H1 (cell line): ENCODE measurements at regions not wholly inside any gene's neighbourhood (a gene's known extent, or its start where the extent isn't known, plus 50 kb on each side); places are given as distances from the start of the nearest gene placed in this dataset.

Source experiments
- CTCF ChIA-PET: fragments of 300-600 bp; sonication (Branson Sonifier 250); formaldehyde crosslinking; loops from one replicate; lab custom pipeline; 2021; ENCODE audit not compliant: partially characterized antibody; lab: Charles Lee
- POLR2A ChIA-PET: fragments of 300-600 bp; sonication (Branson Sonifier 250); formaldehyde crosslinking; loops from one replicate; lab custom pipeline; 2021; ENCODE audit warnings: inconsistent platforms; ENCODE audit not compliant: partially characterized antibody; lab: Charles Lee
- DNase-seq, 2 experiments: peaks; one replicate each; pipeline versions ENCODE4 v3.0.0 to v3.0.0-alpha.2; 2010 to 2022; ENCODE audit warnings: low spot score in 2 of 2, low read depth in 1 of 2, mixed read lengths in 1 of 2
- FAIRE-seq: peaks from 2 replicates; lab custom pipeline; 2011; peaks lifted over from hg19 to GRCh38; lab: Jason Lieb, UNC
- H2AFZ ChIP-seq: 2 replicates; pipeline ENCODE4 v1.8.1; 2012; ENCODE audit warnings: low read length, inconsistent platforms
- H2AK5ac ChIP-seq: 2 replicates; pipeline ENCODE4 v1.6.1; 2013; ENCODE audit warnings: low read depth, low read length
- H2BK120ac ChIP-seq: replicated peaks from 2 replicates; pipeline ENCODE3; 2013; ENCODE audit warnings: low read depth, low read length, inconsistent platforms
- H2BK12ac ChIP-seq: 2 replicates; pipeline ENCODE4 v1.6.1; 2013; ENCODE audit warnings: low read depth, low read length
- H2BK15ac ChIP-seq: 2 replicates; pipeline ENCODE4 v1.6.1; 2013; ENCODE audit warnings: low read length
- H2BK20ac ChIP-seq: 2 replicates; pipeline ENCODE4 v1.6.1; 2013; ENCODE audit warnings: low read length
- H2BK5ac ChIP-seq: 2 replicates; pipeline ENCODE4 v1.6.1; 2013; ENCODE audit warnings: low read depth, low read length
- H3K14ac ChIP-seq: 2 replicates; pipeline ENCODE4 v1.6.1; 2013; ENCODE audit warnings: inconsistent platforms; ENCODE audit not compliant: insufficient read length
- H3K18ac ChIP-seq: 2 replicates; pipeline ENCODE4 v1.6.1; 2013; ENCODE audit warnings: low read length; ENCODE audit errors: extremely low read depth
- H3K23ac ChIP-seq: 2 replicates; pipeline ENCODE4 v1.6.1; 2013; ENCODE audit warnings: inconsistent platforms; ENCODE audit not compliant: insufficient read length
- H3K23me2 ChIP-seq: 2 replicates; pipeline ENCODE4 v1.6.1; 2013; ENCODE audit warnings: low read depth, low read length
- H3K27ac ChIP-seq: 2 replicates; pipeline ENCODE4 v1.6.1; 2011; ENCODE audit warnings: low read depth, low read length, inconsistent platforms
- H3K27me3 ChIP-seq, 4 experiments: replicated peaks in 1 of 4; 1 replicate in 1 of 4; 2 replicates in 3 of 4; pipeline versions ENCODE4 v1.6.1 to v1.8.1; 2011 to 2013; ENCODE audit warnings: low read length in 3 of 4, mild to moderate bottlenecking in 3 of 4, inconsistent platforms in 2 of 4, mixed read lengths in 2 of 4, moderate library complexity in 1 of 4; ENCODE audit not compliant: control insufficient read depth in 3 of 4, insufficient read depth in 3 of 4; ENCODE audit errors: extremely low read depth in 1 of 4
- H3K36me3 ChIP-seq, 4 experiments: 2 replicates each; pipeline versions ENCODE4 v1.6.1 to v1.8.1; 2011 to 2013; ENCODE audit warnings: mild to moderate bottlenecking in 4 of 4, low read length in 3 of 4, moderate library complexity in 2 of 4, control low read depth in 1 of 4, inconsistent platforms in 1 of 4; ENCODE audit not compliant: insufficient read depth in 4 of 4, control insufficient read depth in 2 of 4
- H3K4ac ChIP-seq: replicated peaks from 2 replicates; pipeline ENCODE3; 2013; ENCODE audit warnings: low read length, low read depth, mixed read lengths, inconsistent platforms; ENCODE audit not compliant: insufficient read length
- H3K4me1 ChIP-seq, 4 experiments: replicated peaks in 1 of 4; 1 replicate in 1 of 4; 2 replicates in 3 of 4; pipeline versions ENCODE4 v1.6.1 to v1.8.1; 2011 to 2013; ENCODE audit warnings: low read length in 3 of 4, inconsistent platforms in 2 of 4, mixed read lengths in 1 of 4; ENCODE audit not compliant: insufficient read depth in 4 of 4, control insufficient read depth in 3 of 4
- H3K4me2 ChIP-seq, 2 experiments: 2 replicates each; pipeline versions ENCODE4 v1.6.1 to v1.8.1; 2011 to 2013; ENCODE audit warnings: low read depth in 2 of 2, low read length in 2 of 2, control low read depth in 1 of 2, inconsistent platforms in 1 of 2, mild to moderate bottlenecking in 1 of 2; ENCODE audit not compliant: insufficient read depth in 1 of 2
- H3K4me3 ChIP-seq, 4 experiments: fragments of 200-600, 300-600 bp in 1 of 4; sonication (generic), shearing (Covaris generic), sonication (Bioruptor Twin) in 1 of 4; 2 replicates each; pipeline versions ENCODE4 v1.5.1 to v1.8.1; 2011 to 2016; ENCODE audit warnings: low read length in 4 of 4, low read depth in 3 of 4, control low read depth in 2 of 4, inconsistent platforms in 2 of 4, mild to moderate bottlenecking in 2 of 4, mixed read lengths in 1 of 4, moderate library complexity in 1 of 4; ENCODE audit not compliant: insufficient read depth in 2 of 4; ENCODE audit errors: extremely low read depth in 1 of 4
- H3K56ac ChIP-seq: replicated peaks from 2 replicates; pipeline ENCODE3; 2013; ENCODE audit warnings: low read depth, mild to moderate bottlenecking, mixed read lengths, low read length, inconsistent platforms; ENCODE audit not compliant: insufficient read length
- H3K79me1 ChIP-seq: 2 replicates; pipeline ENCODE4 v1.6.1; 2013; ENCODE audit warnings: low read depth, low read length, control low read depth
- H3K79me2 ChIP-seq, 2 experiments: 2 replicates each; pipeline versions ENCODE4 v1.6.1 to v1.8.1; 2012 to 2013; ENCODE audit warnings: low read length in 2 of 2, mild to moderate bottlenecking in 2 of 2, inconsistent platforms in 1 of 2; ENCODE audit not compliant: insufficient read depth in 2 of 2, control insufficient read depth in 1 of 2
- H3K9ac ChIP-seq, 4 experiments: replicated peaks in 1 of 4; 1 replicate in 1 of 4; 2 replicates in 3 of 4; pipeline versions ENCODE4 v1.6.1 to v1.8.1; 2011 to 2013; ENCODE audit warnings: low read depth in 3 of 4, low read length in 3 of 4, control low read depth in 2 of 4, mild to moderate bottlenecking in 2 of 4, moderate library complexity in 2 of 4, inconsistent platforms in 1 of 4; ENCODE audit errors: extremely low read depth in 1 of 4
- H3K9me3 ChIP-seq, 2 experiments: 2 replicates each; pipeline versions ENCODE4 v1.6.1 to v1.8.1; 2012 to 2013; ENCODE audit warnings: mild to moderate bottlenecking in 2 of 2, moderate library complexity in 2 of 2, control low read depth in 1 of 2, inconsistent platforms in 1 of 2, low read depth in 1 of 2, low read length in 1 of 2, mixed read lengths in 1 of 2; ENCODE audit not compliant: insufficient read depth in 2 of 2
- H4K20me1 ChIP-seq, 2 experiments: replicated peaks in 1 of 2; 2 replicates each; pipeline versions ENCODE3 to v1.8.1; 2011 to 2013; ENCODE audit warnings: inconsistent platforms in 2 of 2, low read length in 2 of 2, mild to moderate bottlenecking in 1 of 2; ENCODE audit not compliant: insufficient read depth in 2 of 2, control insufficient read depth in 1 of 2
- H4K5ac ChIP-seq: 2 replicates; pipeline ENCODE4 v1.6.1; 2013; ENCODE audit warnings: low read length, low read depth, mixed read lengths, inconsistent platforms; ENCODE audit not compliant: insufficient read length
- H4K8ac ChIP-seq: 2 replicates; pipeline ENCODE4 v1.8.0; 2013; ENCODE audit warnings: mild to moderate bottlenecking, moderate library complexity, low read length, inconsistent platforms; ENCODE audit not compliant: insufficient read depth; ENCODE audit errors: extremely low read depth
- H4K91ac ChIP-seq: replicated peaks from 2 replicates; pipeline ENCODE3; 2013; ENCODE audit warnings: low read length, mixed read lengths, inconsistent platforms; ENCODE audit not compliant: insufficient read length
- HDAC6 ChIP-seq: IDR thresholded peaks from one replicate; pipeline ENCODE4 v1.7.1; 2012; ENCODE audit warnings: low read depth, mild to moderate bottlenecking, inconsistent platforms, low read length, moderate library complexity
- MAX ChIP-seq: IDR thresholded peaks from 2 replicates; pipeline ENCODE4 v1.6.1; 2012; ENCODE audit warnings: inconsistent platforms
- NRF1 ChIP-seq: IDR thresholded peaks from 2 replicates; pipeline ENCODE4 v1.6.1; 2011; ENCODE audit warnings: mild to moderate bottlenecking, low read depth, low read length, improper control_type of control experiment
- SP1 ChIP-seq: IDR thresholded peaks from 2 replicates; pipeline ENCODE4 v1.6.1; 2011; ENCODE audit warnings: low read depth, low read length
- TCF12 ChIP-seq: IDR thresholded peaks from 2 replicates; pipeline ENCODE4 v1.6.1; 2011; ENCODE audit warnings: low read depth, mild to moderate bottlenecking, low read length
- WGBS, 2 experiments: shearing (Covaris generic) in 1 of 2; methylation state at CpG; one replicate each; pipeline versions ENCODE4 v1.1.6 to v1.1.7; 2013 to 2015; ENCODE audit warnings: low lambda C conversion rate in 2 of 2, mixed read lengths in 2 of 2, inconsistent platforms in 1 of 2, low coverage in 1 of 2, missing lambda C conversion rate in 1 of 2; ENCODE audit not compliant: insufficient replicate concordance in 2 of 2, insufficient coverage in 1 of 2, insufficient read length in 1 of 2; ENCODE audit errors: extremely low coverage in 1 of 2, missing lambda C conversion rate in 1 of 2; 5-methylcytosine and 5-hydroxymethylcytosine counted together

DNA sequence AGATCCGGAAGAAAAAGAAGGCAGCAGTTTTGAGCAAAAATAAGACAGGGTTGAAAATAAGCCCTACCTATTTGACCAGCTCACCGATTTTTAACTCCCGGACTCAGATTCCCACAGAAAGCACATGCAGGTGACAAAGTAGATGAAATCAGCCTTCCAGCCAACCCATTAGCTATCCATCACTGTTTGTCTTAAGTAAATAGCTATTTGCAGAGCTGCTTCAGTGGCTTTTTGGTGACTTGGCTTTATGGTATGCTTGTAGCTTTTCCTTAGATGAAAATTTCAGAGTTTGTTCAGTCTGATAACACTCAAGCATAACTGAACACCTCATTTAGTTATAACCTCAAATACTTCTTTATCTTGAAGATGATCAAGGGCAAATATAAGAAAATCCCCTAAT, 192.6 kb downstream of the HIPK3 start:
- no peaks in the 10 kb centered on the region for H3K9me3 ChIP-seq
- DNase-seq (no peak), FAIRE-seq (no peak)
- no peak overlapping the region for H3K4ac ChIP-seq
- no peak overlapping the region for H3K18ac ChIP-seq
- TF ChIP-seq TCF12 (no peak), MAX (no peak), HDAC6 (no peak), NRF1 (no peak), SP1 (no peak)
- no peaks in the 10 kb centered on the region for H4K20me1 ChIP-seq
- no peak overlapping the region for H3K56ac ChIP-seq
- H3K9ac ChIP-seq, result no peak overlapping the region
- ChIA-PET POLR2A (no interaction called here), CTCF (no interaction called here)
- H3K23ac ChIP-seq, result no peak overlapping the region
- no peak overlapping the region for H2BK15ac ChIP-seq
- H3K36me3 ChIP-seq, result no peaks in the 10 kb centered on the region
- no peak overlapping the region for H3K4me3 ChIP-seq
- no peaks in the 10 kb centered on the region for H3K79me1 ChIP-seq
- H4K8ac ChIP-seq, result no peak overlapping the region
- H2BK5ac ChIP-seq, result no peak overlapping the region
- 96% methylated on average over 3 of the region's 3 CpGs; no CpG with 5 or more reads in 1 of the 2 experiments for WGBS, 2 experiments
- H2AFZ ChIP-seq, result no peak overlapping the region
- no peak overlapping the region for H2AK5ac ChIP-seq
- no peak overlapping the region for H4K91ac ChIP-seq
- no peak overlapping the region for H2BK12ac ChIP-seq
- H2BK120ac ChIP-seq, result no peak overlapping the region
- no peak overlapping the region for H4K5ac ChIP-seq
- no peaks in the 10 kb centered on the region for H3K79me2 ChIP-seq
- no peaks in the 10 kb centered on the region for H3K4me1 ChIP-seq
- H3K23me2 ChIP-seq, result no peaks in the 10 kb centered on the region; the same call in 1 of the 2 replicates
- H3K4me2 ChIP-seq, result no peak overlapping the region
- no peak overlapping the region for H2BK20ac ChIP-seq
- H3K27ac ChIP-seq, result no peak overlapping the region
- no peak overlapping the region for H3K14ac ChIP-seq
- no peaks in the 10 kb centered on the region for H3K27me3 ChIP-seq
